ENCODE measurements at regions not wholly inside any gene's neighbourhood (a gene's known extent, or its start where the extent isn't known, plus 50 kb on each side); places are given as distances from the start of the nearest gene placed in this dataset.

GRCh38 chr1:157399984-157400382, 152.3 kb downstream of the FCRL5 start:
- POLR2A ChIA-PET: no interaction called here
- Mint-ChIP-seq H3K4me3 (no peak overlapping the region), H3K9me3 (no peaks in the 10 kb centered on the region), H3K27ac (no peak overlapping the region), H3K36me3 (ENCODE audit: low read depth) (no peaks in the 10 kb centered on the region), H3K27me3 (peaks cover 8% of the 10 kb centered on the region), H3K4me1 (peaks cover 17% of the 10 kb centered on the region)
- intact Hi-C loops (cut with micrococcal nuclease): no loop called here
- TF ChIP-seq, protein P1, sequence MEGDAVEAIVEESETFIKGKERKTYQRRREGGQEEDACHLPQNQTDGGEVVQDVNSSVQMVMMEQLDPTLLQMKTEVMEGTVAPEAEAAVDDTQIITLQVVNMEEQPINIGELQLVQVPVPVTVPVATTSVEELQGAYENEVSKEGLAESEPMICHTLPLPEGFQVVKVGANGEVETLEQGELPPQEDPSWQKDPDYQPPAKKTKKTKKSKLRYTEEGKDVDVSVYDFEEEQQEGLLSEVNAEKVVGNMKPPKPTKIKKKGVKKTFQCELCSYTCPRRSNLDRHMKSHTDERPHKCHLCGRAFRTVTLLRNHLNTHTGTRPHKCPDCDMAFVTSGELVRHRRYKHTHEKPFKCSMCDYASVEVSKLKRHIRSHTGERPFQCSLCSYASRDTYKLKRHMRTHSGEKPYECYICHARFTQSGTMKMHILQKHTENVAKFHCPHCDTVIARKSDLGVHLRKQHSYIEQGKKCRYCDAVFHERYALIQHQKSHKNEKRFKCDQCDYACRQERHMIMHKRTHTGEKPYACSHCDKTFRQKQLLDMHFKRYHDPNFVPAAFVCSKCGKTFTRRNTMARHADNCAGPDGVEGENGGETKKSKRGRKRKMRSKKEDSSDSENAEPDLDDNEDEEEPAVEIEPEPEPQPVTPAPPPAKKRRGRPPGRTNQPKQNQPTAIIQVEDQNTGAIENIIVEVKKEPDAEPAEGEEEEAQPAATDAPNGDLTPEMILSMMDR (IDR thresholded peaks at IDR 0.05): no peak
- DNase-seq (no peak), ATAC-seq (ENCODE audit: low read depth) (no peak)
- CTCF ChIA-PET: interaction anchor here (0.7 kb wide), 1 partner anchor 62 kb away, joined by 4 read pairs; no protein-coding TSS in a partner anchor

DNA sequence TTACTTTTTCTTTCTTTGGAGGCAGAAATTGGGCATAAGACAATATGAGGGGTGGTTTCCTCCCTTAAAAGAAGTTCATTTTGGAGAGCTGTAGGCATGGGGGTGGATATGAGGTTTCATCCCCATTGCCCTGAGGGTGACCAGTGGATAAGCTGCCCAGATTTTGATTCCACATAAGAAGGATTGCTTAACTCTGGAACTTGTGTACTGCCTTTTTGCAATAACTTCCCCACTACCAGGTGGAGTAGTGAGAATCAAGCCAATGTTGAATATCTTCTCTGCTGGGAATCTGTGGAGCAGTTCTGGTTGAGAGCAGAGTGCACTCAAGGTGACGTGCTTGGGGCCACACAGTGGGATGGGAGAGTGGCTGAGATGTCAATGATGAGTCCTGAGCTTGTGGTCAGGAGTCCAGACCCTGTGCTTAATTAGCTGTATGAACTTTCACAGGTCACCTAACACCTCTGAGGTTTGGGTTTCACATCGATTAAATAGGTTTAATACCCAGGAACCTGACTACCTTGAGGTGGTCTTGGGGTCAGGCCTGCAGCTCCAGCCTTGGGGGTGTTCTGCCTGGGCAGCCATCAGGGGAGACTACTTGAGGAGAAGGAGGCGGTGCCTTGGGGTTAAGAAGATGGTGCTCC, 152.9 kb downstream of the FCRL5 start:
- intact Hi-C loops (cut with micrococcal nuclease): no loop called here
- Mint-ChIP-seq H3K27me3 (peaks cover 12% of the 10 kb centered on the region), H3K4me1 (peaks cover 16% of the 10 kb centered on the region), H3K9me3 (peaks cover under 1% of the 10 kb centered on the region), H3K36me3 (ENCODE audit: low read depth) (no peaks in the 10 kb centered on the region), H3K27ac (no peak overlapping the region), H3K4me3 (no peak overlapping the region)
- TF ChIP-seq, protein P1 (IDR thresholded peaks at IDR 0.05): no peak
- POLR2A ChIA-PET: no interaction called here
- DNase-seq (no peak), ATAC-seq (ENCODE audit: low read depth) (no peak)
- CTCF ChIA-PET: interaction anchor here (0.7 kb wide), 1 partner anchor 63 kb away, joined by 4 read pairs; no protein-coding TSS in a partner anchor

GRCh38 chr1:157390651-157391050, 161.7 kb downstream of the FCRL5 start:
- ATAC-seq (ENCODE audit: low read depth) (no peak), DNase-seq (no peak)
- Mint-ChIP-seq H3K27ac (no peak overlapping the region), H3K4me1 (no peaks in the 10 kb centered on the region), H3K27me3 (peaks cover 44% of the 10 kb centered on the region), H3K9me3 (peaks cover 7% of the 10 kb centered on the region), H3K4me3 (no peak overlapping the region), H3K36me3 (ENCODE audit: low read depth) (no peaks in the 10 kb centered on the region)
- intact Hi-C loops (cut with micrococcal nuclease): no loop called here
- TF ChIP-seq, protein P1 (IDR thresholded peaks at IDR 0.05): no peak
- ChIA-PET POLR2A (no interaction called here), CTCF (interaction anchor here (1.5 kb wide), 1 partner anchor 12 kb away, joined by 3 read pairs; no protein-coding TSS in a partner anchor)

GRCh38 chr1:157388057-157388456, 164.3 kb downstream of the FCRL5 start:
- H3K4me1 Mint-ChIP-seq: no peaks in the 10 kb centered on the region
- intact Hi-C loops (cut with micrococcal nuclease): no loop called here
- H3K27ac Mint-ChIP-seq: no peak overlapping the region
- ChIA-PET CTCF (no interaction called here), POLR2A (no interaction called here)
- H3K27me3 Mint-ChIP-seq: peaks cover 36% of the 10 kb centered on the region
- TF ChIP-seq, protein P1 (IDR thresholded peaks at IDR 0.05): no peak
- H3K4me3 Mint-ChIP-seq: no peak overlapping the region
- H3K36me3 Mint-ChIP-seq (ENCODE audit: low read depth): no peaks in the 10 kb centered on the region
- no peaks in the 10 kb centered on the region for H3K9me3 Mint-ChIP-seq
- DNase-seq (no peak), ATAC-seq (ENCODE audit: low read depth) (no peak)

DNA sequence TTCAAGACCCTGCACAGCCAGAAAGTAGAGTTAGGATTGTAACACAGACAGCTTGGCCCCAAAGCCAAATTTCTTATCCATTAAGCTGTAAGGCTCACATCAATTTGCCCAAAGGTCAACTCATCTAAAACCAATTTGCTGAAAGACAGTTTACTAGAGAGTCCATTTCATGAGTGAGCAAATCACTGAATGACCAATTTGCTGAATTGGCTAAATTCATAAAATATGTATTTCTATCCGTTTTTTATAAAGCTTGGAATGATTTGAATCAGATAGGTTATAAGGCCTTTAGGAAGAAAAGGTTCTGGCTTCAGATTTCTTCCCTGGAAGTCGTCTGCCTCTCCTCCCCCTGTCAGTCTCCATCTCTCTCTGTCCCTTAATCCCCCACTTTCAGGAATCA, 168.1 kb downstream of the FCRL5 start:
- CTCF ChIA-PET: no interaction called here
- no peak for ATAC-seq (ENCODE audit: low read depth)
- H3K36me3 Mint-ChIP-seq (ENCODE audit: low read depth): no peaks in the 10 kb centered on the region
- H3K4me3 Mint-ChIP-seq: no peak overlapping the region
- TF ChIP-seq, protein P1 (IDR thresholded peaks at IDR 0.05): no peak
- H3K9me3 Mint-ChIP-seq: no peaks in the 10 kb centered on the region
- H3K4me1 Mint-ChIP-seq: no peaks in the 10 kb centered on the region
- H3K27me3 Mint-ChIP-seq: peaks cover 14% of the 10 kb centered on the region
- POLR2A ChIA-PET: no interaction called here
- no peak overlapping the region for H3K27ac Mint-ChIP-seq
- intact Hi-C loops (cut with micrococcal nuclease): no loop called here
- DNase-seq: no peak

All from activated B cell treated with CpG ODN at 0.5 μM for 24 hours (primary cell).